ENCODE measurements at regions not wholly inside any gene's neighbourhood (a gene's known extent, or its start where the extent isn't known, plus 50 kb on each side); places are given as distances from the start of the nearest gene placed in this dataset.

- DNase-seq (ENCODE audit: extremely low spot score): no peak
- Histone ChIP-seq H3K9me3 (no peaks in the 10 kb centered on the region), H3K36me3 (no peaks in the 10 kb centered on the region), H3K27ac (replicated peaks in 1 of 4) (no peak overlapping the region), H3K4me3 (no peak overlapping the region), H3K27me3 (no peaks in the 10 kb centered on the region), H3K4me1 (no peaks in the 10 kb centered on the region)
- intact Hi-C loops (cut with DNase I): no loop called here
- TF ChIP-seq EP300 (IDR thresholded peaks at IDR 0.05) (no peak), POLR2A (IDR thresholded peaks at IDR 0.05; ENCODE audit: low read depth) (no peak), POLR2AphosphoS5 (IDR thresholded peaks at IDR 0.05) (no peak)
- TF ChIP-seq, protein P1, sequence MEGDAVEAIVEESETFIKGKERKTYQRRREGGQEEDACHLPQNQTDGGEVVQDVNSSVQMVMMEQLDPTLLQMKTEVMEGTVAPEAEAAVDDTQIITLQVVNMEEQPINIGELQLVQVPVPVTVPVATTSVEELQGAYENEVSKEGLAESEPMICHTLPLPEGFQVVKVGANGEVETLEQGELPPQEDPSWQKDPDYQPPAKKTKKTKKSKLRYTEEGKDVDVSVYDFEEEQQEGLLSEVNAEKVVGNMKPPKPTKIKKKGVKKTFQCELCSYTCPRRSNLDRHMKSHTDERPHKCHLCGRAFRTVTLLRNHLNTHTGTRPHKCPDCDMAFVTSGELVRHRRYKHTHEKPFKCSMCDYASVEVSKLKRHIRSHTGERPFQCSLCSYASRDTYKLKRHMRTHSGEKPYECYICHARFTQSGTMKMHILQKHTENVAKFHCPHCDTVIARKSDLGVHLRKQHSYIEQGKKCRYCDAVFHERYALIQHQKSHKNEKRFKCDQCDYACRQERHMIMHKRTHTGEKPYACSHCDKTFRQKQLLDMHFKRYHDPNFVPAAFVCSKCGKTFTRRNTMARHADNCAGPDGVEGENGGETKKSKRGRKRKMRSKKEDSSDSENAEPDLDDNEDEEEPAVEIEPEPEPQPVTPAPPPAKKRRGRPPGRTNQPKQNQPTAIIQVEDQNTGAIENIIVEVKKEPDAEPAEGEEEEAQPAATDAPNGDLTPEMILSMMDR (IDR thresholded peaks at IDR 0.05): no peak
Measured at GRCh38 chr2:228479014-228479413, 297.5 kb upstream of the SPHKAP start.

- Histone ChIP-seq H3K27me3 (no peaks in the 10 kb centered on the region), H3K36me3 (no peaks in the 10 kb centered on the region), H3K9me3 (no peaks in the 10 kb centered on the region), H3K4me3 (no peak overlapping the region), H3K27ac (replicated peaks in 1 of 4) (no peak overlapping the region), H3K4me1 (no peaks in the 10 kb centered on the region)
- TF ChIP-seq, protein P1 (IDR thresholded peaks at IDR 0.05): no peak
- TF ChIP-seq EP300 (IDR thresholded peaks at IDR 0.05): no peak
- no peak for TF ChIP-seq POLR2AphosphoS5 (IDR thresholded peaks at IDR 0.05)
- no peak for TF ChIP-seq POLR2A (IDR thresholded peaks at IDR 0.05; ENCODE audit: low read depth)
- WGBS: 81% methylated on average over 1 of the region's 2 CpGs
- intact Hi-C loops (cut with DNase I): no loop called here
- no peak for DNase-seq (ENCODE audit: extremely low spot score)
Measured at GRCh38 chr2:228474466-228474865, 293.0 kb upstream of the SPHKAP start.

DNA sequence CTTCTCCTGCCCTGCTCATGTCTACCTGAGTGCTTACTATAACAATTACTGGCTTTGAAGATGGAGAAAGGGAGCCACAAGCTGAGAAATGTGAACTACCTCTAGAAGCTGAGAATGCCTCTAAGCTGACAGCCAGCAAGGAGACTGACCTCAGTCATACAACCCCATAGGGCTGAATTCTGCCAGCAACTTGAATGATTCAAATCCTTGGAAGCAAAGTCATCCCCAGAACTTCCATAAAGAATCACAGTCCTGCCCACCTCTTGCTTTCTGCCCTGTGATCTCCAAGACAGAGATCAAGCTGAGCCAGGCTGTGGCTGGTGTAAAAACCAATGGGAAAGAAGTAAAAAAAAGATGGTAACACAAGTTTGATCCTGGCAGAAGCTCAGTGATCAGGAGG lies 288.2 kb upstream of the SPHKAP start:
- no peak for DNase-seq (ENCODE audit: extremely low spot score)
- H3K9me3 ChIP-seq: peaks cover 0 to 3% (median 0%) of the 10 kb centered on the region in 4 donors
- no peak overlapping the region for H3K4me3 ChIP-seq
- no peaks in the 10 kb centered on the region for H3K36me3 ChIP-seq
- no peaks in the 10 kb centered on the region for H3K27me3 ChIP-seq
- intact Hi-C loops (cut with DNase I): no loop called here
- H3K27ac ChIP-seq (replicated peaks in 1 of 4): no peak overlapping the region
- H3K4me1 ChIP-seq: no peaks in the 10 kb centered on the region
- TF ChIP-seq POLR2A (IDR thresholded peaks at IDR 0.05; ENCODE audit: low read depth) (no peak), POLR2AphosphoS5 (IDR thresholded peaks at IDR 0.05) (no peak)
- TF ChIP-seq, protein P1 (IDR thresholded peaks at IDR 0.05): no peak

GRCh38 chr2:228466851-228467250 lies 285.4 kb upstream of the SPHKAP start:
- Histone ChIP-seq H3K9me3 (peaks cover 0 to 6% (median 0%) of the 10 kb centered on the region in 4 donors), H3K4me1 (no peaks in the 10 kb centered on the region), H3K27ac (replicated peaks in 1 of 4) (no peak overlapping the region), H3K36me3 (no peaks in the 10 kb centered on the region), H3K4me3 (no peak overlapping the region), H3K27me3 (no peaks in the 10 kb centered on the region)
- DNase-seq (ENCODE audit: extremely low spot score): no peak
- TF ChIP-seq EP300 (IDR thresholded peaks at IDR 0.05): no peak
- no peak for TF ChIP-seq POLR2A (IDR thresholded peaks at IDR 0.05; ENCODE audit: low read depth)
- TF ChIP-seq POLR2AphosphoS5 (IDR thresholded peaks at IDR 0.05): no peak
- TF ChIP-seq, protein P1 (IDR thresholded peaks at IDR 0.05): no peak
- WGBS: 73% methylated on average over 2 of the region's 2 CpGs
- intact Hi-C loops (cut with DNase I): no loop called here

- no peak overlapping the region for H3K27ac ChIP-seq (replicated peaks in 1 of 4)
- H3K27me3 ChIP-seq: no peaks in the 10 kb centered on the region
- DNase-seq (ENCODE audit: extremely low spot score): no peak
- H3K36me3 ChIP-seq: no peaks in the 10 kb centered on the region
- 50% methylated on average over 4 of the region's 4 CpGs for WGBS
- intact Hi-C loops (cut with DNase I): no loop called here
- TF ChIP-seq, protein P1 (IDR thresholded peaks at IDR 0.05): no peak
- TF ChIP-seq EP300 (IDR thresholded peaks at IDR 0.05): no peak
- no peak for TF ChIP-seq POLR2A (IDR thresholded peaks at IDR 0.05; ENCODE audit: low read depth)
- TF ChIP-seq POLR2AphosphoS5 (IDR thresholded peaks at IDR 0.05): no peak
- H3K4me1 ChIP-seq: no peaks in the 10 kb centered on the region
- no peak overlapping the region for H3K4me3 ChIP-seq
- H3K9me3 ChIP-seq: peaks cover 0 to 7% (median 0%) of the 10 kb centered on the region in 4 donors
Measured at GRCh38 chr2:228465408-228465807, 283.9 kb upstream of the SPHKAP start.
